Endothelial cell of umbilical vein (primary cell): ENCODE measurements at regions not wholly inside any gene's neighbourhood (a gene's known extent, or its start where the extent isn't known, plus 50 kb on each side); places are given as distances from the start of the nearest gene placed in this dataset.

Experiments
- BruUV-seq: library from RNA; stranded (reverse); fragments of 400-500 nt; replicated peaks from 2 replicates; lab custom pipeline; 2021; lab: Mats Ljungman, UMichigan
- CTCF ChIA-PET: fragments of 300-600, 350-600 bp; sonication (Branson Sonifier 250); formaldehyde crosslinking; loops from one replicate; lab custom pipeline; 2021; ENCODE audit warnings: antibody characterized with exemption, inconsistent platforms; lab: Charles Lee
- POLR2A ChIA-PET: fragments of 300-600, 350-600 bp; sonication (Branson Sonifier 250); formaldehyde crosslinking; loops from one replicate; lab custom pipeline; 2021; ENCODE audit warnings: antibody characterized with exemption, inconsistent platforms; lab: Charles Lee
- DNase-seq: peaks from one replicate; pipeline ENCODE4 v3.0.0-alpha.2; 2011; ENCODE audit warnings: low read depth, low spot score
- FAIRE-seq: peaks from 2 replicates; lab custom pipeline; 2011; peaks lifted over from hg19 to GRCh38; lab: Jason Lieb, UNC
- H2AFZ ChIP-seq: 2 replicates; pipeline ENCODE4 v1.6.0; 2012; ENCODE audit warnings: low read depth, low read length, control low read depth, inconsistent platforms
- H3K27ac ChIP-seq: 2 replicates; pipeline ENCODE4 v1.5.1; 2011; ENCODE audit warnings: low read depth, mild to moderate bottlenecking, control low read depth, low read length, moderate library complexity; ENCODE audit not compliant: insufficient read depth
- H3K27me3 ChIP-seq, 2 experiments: 2 replicates each; pipeline versions ENCODE4 v1.6.0 to v1.6.1; 2011; ENCODE audit warnings: low read length in 2 of 2, mixed read lengths in 1 of 2; ENCODE audit not compliant: control insufficient read depth in 2 of 2, insufficient read depth in 2 of 2
- H3K36me3 ChIP-seq, 2 experiments: 2 replicates in 1 of 2; 3 replicates in 1 of 2; pipeline ENCODE4 v1.5.1; 2011; ENCODE audit warnings: low read length in 2 of 2, mild to moderate bottlenecking in 1 of 2, moderate library complexity in 1 of 2; ENCODE audit not compliant: control insufficient read depth in 2 of 2, insufficient read depth in 2 of 2; ENCODE audit errors: extremely low read depth in 1 of 2
- H3K4me1 ChIP-seq: 3 replicates; pipeline ENCODE4 v1.5.1; 2011; ENCODE audit warnings: mild to moderate bottlenecking, low read length; ENCODE audit not compliant: control insufficient read depth, insufficient read depth; ENCODE audit errors: extremely low read depth
- H3K4me2 ChIP-seq: 2 replicates; pipeline ENCODE4 v1.6.1; 2011; ENCODE audit warnings: low read length, control low read depth, mixed read lengths; ENCODE audit not compliant: insufficient read depth
- H3K4me3 ChIP-seq, 3 experiments: fragments of 200-600 bp in 1 of 3; sonication (generic), shearing (Covaris generic) in 1 of 3; replicated peaks in 1 of 3; 2 replicates each; pipeline ENCODE4 v1.5.1; 2011 to 2016; ENCODE audit warnings: control low read depth in 3 of 3, low read length in 3 of 3, mild to moderate bottlenecking in 2 of 3, inconsistent platforms in 1 of 3, low read depth in 1 of 3, moderate library complexity in 1 of 3; ENCODE audit not compliant: insufficient read depth in 1 of 3
- H3K79me2 ChIP-seq: 2 replicates; pipeline ENCODE4 v1.6.0; 2012; ENCODE audit warnings: low read length, inconsistent platforms; ENCODE audit not compliant: control insufficient read depth, insufficient read depth
- H3K9ac ChIP-seq: replicated peaks from 2 replicates; pipeline ENCODE3; 2011; ENCODE audit warnings: low read length, control low read depth; ENCODE audit not compliant: insufficient read depth; ENCODE audit errors: extremely low read depth
- H3K9me1 ChIP-seq: replicated peaks from 3 replicates; pipeline ENCODE4 v1.6.0; 2011; ENCODE audit warnings: mild to moderate bottlenecking, low read length; ENCODE audit not compliant: control insufficient read depth, insufficient read depth; ENCODE audit errors: extremely low read depth
- H3K9me3 ChIP-seq: replicated peaks from 2 replicates; pipeline ENCODE4 v1.5.1; 2012; ENCODE audit warnings: low read length, inconsistent platforms; ENCODE audit not compliant: control insufficient read depth, insufficient read depth
- H4K20me1 ChIP-seq: replicated peaks from 2 replicates; pipeline ENCODE3; 2011; ENCODE audit warnings: mild to moderate bottlenecking, low read length; ENCODE audit not compliant: control insufficient read depth, insufficient read depth; ENCODE audit errors: extremely low read depth
- EZH2 ChIP-seq: IDR thresholded peaks from 2 replicates; pipeline ENCODE4 v1.6.1; 2012; ENCODE audit warnings: borderline replicate concordance, low read depth, mild to moderate bottlenecking, moderate library complexity, low read length, inconsistent platforms; ENCODE audit not compliant: severe bottlenecking
- FOS ChIP-seq: IDR thresholded peaks from 2 replicates; pipeline ENCODE4 v1.6.1; 2011; ENCODE audit warnings: mild to moderate bottlenecking, low read length, moderate library complexity, borderline replicate concordance; ENCODE audit not compliant: insufficient read depth
- GATA2 ChIP-seq: IDR thresholded peaks from 2 replicates; pipeline ENCODE4 v1.7.0; 2011; ENCODE audit warnings: low read depth, mild to moderate bottlenecking, moderate library complexity, mixed read lengths, low read length; ENCODE audit not compliant: insufficient read length, insufficient read depth
- JUN ChIP-seq: IDR thresholded peaks from 2 replicates; pipeline ENCODE4 v1.6.1; 2011; ENCODE audit warnings: borderline replicate concordance, low read depth; ENCODE audit not compliant: insufficient read length, insufficient read depth
- MYC ChIP-seq: IDR thresholded peaks from one replicate; pipeline ENCODE4 v1.6.1; 2011; ENCODE audit warnings: mild to moderate bottlenecking, low read depth, low read length
- POLR2A ChIP-seq: IDR thresholded peaks from 2 replicates; pipeline ENCODE4 v1.6.1; 2012; ENCODE audit warnings: low read depth, mild to moderate bottlenecking, control low read depth, low read length
- POLR2AphosphoS5 ChIP-seq: IDR thresholded peaks from 2 replicates; pipeline ENCODE4 v1.6.1; 2012; ENCODE audit warnings: low read depth, mild to moderate bottlenecking, control low read depth, low read length, moderate library complexity; ENCODE audit not compliant: insufficient read depth
- dilution Hi-C: fragments of 300-500 bp; cut with MboI; formaldehyde crosslinking; loops from one replicate; pipeline ENCODE4 v1.15.0; 2019; ENCODE audit warnings: low sequenced_read_pairs; ENCODE audit not compliant: extremely low pct_ligation_motif_present
- intact Hi-C: fragments of 100-400 bp; cut with micrococcal nuclease; formaldehyde crosslinking; loops from one replicate; pipeline ENCODE4 v1.10.0; 2022
- TF ChIP-seq, protein P1 (sequence below), 2 donors: IDR thresholded peaks; 1 replicate in 1 of 2; 2 replicates in 1 of 2; pipeline ENCODE4 v1.5.1; 2011; ENCODE audit warnings: low read length in 2 of 2, mild to moderate bottlenecking in 2 of 2, moderate library complexity in 2 of 2, control low read depth in 1 of 2, inconsistent platforms in 1 of 2, low read depth in 1 of 2; ENCODE audit not compliant: insufficient read depth in 1 of 2; ENCODE audit errors: extremely low read depth in 1 of 2
- TF ChIP-seq, protein P2 (sequence below): IDR thresholded peaks from 2 replicates; pipeline ENCODE4 v1.6.1; 2011; ENCODE audit not compliant: insufficient read depth, insufficient read length

DNA sequence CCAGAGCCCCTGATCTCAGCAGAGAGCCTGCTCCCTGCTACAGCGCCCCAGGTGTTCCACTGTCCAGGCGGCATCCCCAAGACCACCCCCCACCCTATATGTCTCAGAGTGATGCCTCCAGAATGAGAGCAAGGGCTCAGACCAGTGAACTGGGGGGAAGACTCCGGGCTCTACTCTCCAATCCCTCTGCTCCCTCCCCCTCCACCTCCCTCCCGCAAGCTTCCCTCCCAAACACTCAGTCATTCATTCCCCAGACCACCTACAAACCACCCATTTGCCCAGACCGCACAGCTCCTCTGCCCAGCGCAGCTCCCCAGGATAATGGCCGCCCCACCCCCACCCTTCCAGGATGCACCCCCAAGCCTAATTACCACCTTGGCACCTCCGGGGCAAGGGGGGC, 59.4 kb upstream of the TAC4 start:
- FAIRE-seq: no peak
- Histone ChIP-seq H3K27ac (no peak overlapping the region), H3K36me3 (no peaks in the 10 kb centered on the region), H3K4me3 (no peak overlapping the region), H3K9me3 (no peaks in the 10 kb centered on the region), H3K4me2 (no peak overlapping the region), H3K9ac (no peak overlapping the region), H3K4me1 (no peaks in the 10 kb centered on the region), H3K9me1 (no peaks in the 10 kb centered on the region), H4K20me1 (no peaks in the 10 kb centered on the region), H2AFZ (no peak overlapping the region), H3K79me2 (no peaks in the 10 kb centered on the region), H3K27me3 (peaks cover 78 to 85% of the 10 kb centered on the region in 2 experiments)
- DNase-seq: no peak
- dilution Hi-C loops (no loop called here), intact Hi-C loops (no loop called here)
- TF ChIP-seq FOS: no peak
- CTCF ChIA-PET: interaction anchor here (1.2 kb wide), 1 partner anchor 7 kb away, joined by 4 read pairs; no protein-coding TSS in a partner anchor
- BruUV-seq: no TSS peak
- POLR2A ChIA-PET: no interaction called here

DNA sequence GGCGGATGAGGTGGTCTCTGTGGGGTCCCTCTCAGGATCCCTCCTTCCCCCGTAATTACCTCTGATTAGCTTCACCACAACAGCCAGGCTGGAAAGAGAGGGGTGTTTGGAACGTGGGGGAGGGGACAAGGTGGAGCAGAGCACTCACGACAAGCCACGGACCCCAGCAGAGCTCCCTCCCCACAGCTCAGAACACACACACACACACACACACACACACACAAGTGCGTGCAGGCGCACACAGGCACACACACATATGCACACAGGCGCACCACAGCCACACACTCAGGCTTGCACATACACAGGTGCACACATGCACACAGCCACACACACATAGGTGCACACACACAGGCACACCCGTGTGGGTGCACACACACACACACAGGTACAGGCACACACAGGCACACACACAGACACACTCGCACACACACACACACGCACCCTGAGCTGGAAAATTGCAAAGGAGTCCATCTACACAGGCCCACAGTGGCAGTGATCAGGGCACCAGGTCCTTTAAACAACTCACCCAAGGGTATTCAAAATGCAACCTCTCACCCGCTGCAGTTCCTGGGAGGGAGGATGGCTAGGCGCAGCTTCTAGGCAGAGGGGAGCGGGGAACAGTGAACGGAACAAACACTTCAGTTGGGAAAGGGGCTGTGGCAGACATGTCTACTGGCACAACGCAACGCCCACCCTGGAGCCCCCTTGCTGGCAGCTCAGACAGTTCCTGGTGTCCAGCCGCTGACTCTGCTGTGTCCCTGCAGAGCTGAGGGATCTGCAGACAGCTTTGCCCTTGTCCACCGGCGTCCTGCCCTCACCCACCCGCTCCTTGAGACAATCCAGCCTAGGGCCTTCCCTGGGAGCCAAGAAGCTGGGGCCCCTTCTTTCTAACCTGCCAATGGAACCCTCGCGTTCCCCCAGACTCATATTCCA, 59.9 kb upstream of the DLX4 start:
- TF ChIP-seq, protein P1, sequence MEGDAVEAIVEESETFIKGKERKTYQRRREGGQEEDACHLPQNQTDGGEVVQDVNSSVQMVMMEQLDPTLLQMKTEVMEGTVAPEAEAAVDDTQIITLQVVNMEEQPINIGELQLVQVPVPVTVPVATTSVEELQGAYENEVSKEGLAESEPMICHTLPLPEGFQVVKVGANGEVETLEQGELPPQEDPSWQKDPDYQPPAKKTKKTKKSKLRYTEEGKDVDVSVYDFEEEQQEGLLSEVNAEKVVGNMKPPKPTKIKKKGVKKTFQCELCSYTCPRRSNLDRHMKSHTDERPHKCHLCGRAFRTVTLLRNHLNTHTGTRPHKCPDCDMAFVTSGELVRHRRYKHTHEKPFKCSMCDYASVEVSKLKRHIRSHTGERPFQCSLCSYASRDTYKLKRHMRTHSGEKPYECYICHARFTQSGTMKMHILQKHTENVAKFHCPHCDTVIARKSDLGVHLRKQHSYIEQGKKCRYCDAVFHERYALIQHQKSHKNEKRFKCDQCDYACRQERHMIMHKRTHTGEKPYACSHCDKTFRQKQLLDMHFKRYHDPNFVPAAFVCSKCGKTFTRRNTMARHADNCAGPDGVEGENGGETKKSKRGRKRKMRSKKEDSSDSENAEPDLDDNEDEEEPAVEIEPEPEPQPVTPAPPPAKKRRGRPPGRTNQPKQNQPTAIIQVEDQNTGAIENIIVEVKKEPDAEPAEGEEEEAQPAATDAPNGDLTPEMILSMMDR (IDR thresholded peaks at IDR 0.05; ENCODE audit: extremely low read depth in 1 of 2, insufficient read depth in 1 of 2, low read depth in 1 of 2, low read length in 2 of 2): no peak
- TF ChIP-seq, protein P2, sequence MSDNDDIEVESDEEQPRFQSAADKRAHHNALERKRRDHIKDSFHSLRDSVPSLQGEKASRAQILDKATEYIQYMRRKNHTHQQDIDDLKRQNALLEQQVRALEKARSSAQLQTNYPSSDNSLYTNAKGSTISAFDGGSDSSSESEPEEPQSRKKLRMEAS: no peak
- no peak for TF ChIP-seq JUN
- TF ChIP-seq FOS: no peak
- no peak for TF ChIP-seq GATA2
- TF ChIP-seq POLR2AphosphoS5: no peak
- no peak for TF ChIP-seq MYC
- no peak for TF ChIP-seq EZH2
- no peak for TF ChIP-seq POLR2A
- Histone ChIP-seq H3K4me2 (no peak overlapping the region), H3K4me1 (no peaks in the 10 kb centered on the region), H3K36me3 (no peaks in the 10 kb centered on the region), H3K27ac (no peak overlapping the region), H3K4me3 (no peak overlapping the region), H2AFZ (no peak overlapping the region), H3K9ac (no peak overlapping the region), H3K9me3 (no peaks in the 10 kb centered on the region), H3K9me1 (no peaks in the 10 kb centered on the region), H4K20me1 (no peaks in the 10 kb centered on the region), H3K79me2 (no peaks in the 10 kb centered on the region), H3K27me3 (peaks cover 69 to 77% of the 10 kb centered on the region in 2 experiments)
- no TSS peak for BruUV-seq
- no peak for FAIRE-seq
- intact Hi-C loops: no loop called here
- POLR2A ChIA-PET: no interaction called here
- dilution Hi-C loops: no loop called here
- DNase-seq: no peak
- CTCF ChIA-PET: interaction anchor here (0.6 to 2.9 kb wide), 8 partner anchors 10 to 339 kb away, joined by 3 to 8 read pairs (median 3); partner anchors contain the start of gene PDK2
